Tibial artery (tissue), 4 donors: ENCODE measurements at regions not wholly inside any gene's neighbourhood (a gene's known extent, or its start where the extent isn't known, plus 50 kb on each side); places are given as distances from the start of the nearest gene placed in this dataset.

ENCODE experiments used
- DNase-seq, 2 donors: peaks; one replicate each; pipeline ENCODE4 v3.0.0-alpha.2; 2019
- H3K27ac ChIP-seq, 2 donors: fragments of 200-600 bp; sonication (generic) in 1 of 2; 1 replicate in 1 of 2; 2 replicates in 1 of 2; pipeline ENCODE4 v1.5.1; 2018 to 2019; ENCODE audit warnings: mild to moderate bottlenecking in 1 of 2
- H3K27me3 ChIP-seq, 2 donors: fragments of 200-600 bp; sonication (generic) in 1 of 2; one replicate each; pipeline versions ENCODE4 v1.5.1 to v1.6.0; 2016 to 2019
- H3K36me3 ChIP-seq, 3 donors: fragments of 200-600 bp; sonication (generic) in 2 of 3; one replicate each; pipeline ENCODE4 v1.5.1; 2016 to 2019; ENCODE audit warnings: mild to moderate bottlenecking in 2 of 3
- H3K4me1 ChIP-seq, 4 donors: fragments of 200-600 bp; sonication (generic) in 2 of 4; 1 replicate in 3 of 4; 2 replicates in 1 of 4; pipeline ENCODE4 v1.5.1; 2016 to 2019
- H3K4me3 ChIP-seq, 2 donors: fragments of 200-600 bp; sonication (generic) in 1 of 2; 1 replicate in 1 of 2; 2 replicates in 1 of 2; pipeline ENCODE4 v1.5.1; 2018 to 2019; ENCODE audit warnings: mild to moderate bottlenecking in 2 of 2
- H3K9me3 ChIP-seq, 3 donors: fragments of 200-600 bp; sonication (generic) in 1 of 3; one replicate each; pipeline ENCODE4 v1.5.1; 2016 to 2019
- intact Hi-C: fragments of 100-400 bp; cut with DNase I; formaldehyde crosslinking; loops from one replicate; pipeline ENCODE4 v1.15.0; 2023; ENCODE audit warnings: low total_unique reads
- TF ChIP-seq, protein P1 (sequence below), 2 experiments: fragments of 200-600 bp in 1 of 2; fragments of 450-650 bp in 1 of 2; IDR thresholded peaks; one replicate each; pipeline ENCODE4 v1.5.1; 2017 to 2019; ENCODE audit warnings: antibody characterized with exemption in 2 of 2, mild to moderate bottlenecking in 1 of 2, moderate library complexity in 1 of 2

DNA sequence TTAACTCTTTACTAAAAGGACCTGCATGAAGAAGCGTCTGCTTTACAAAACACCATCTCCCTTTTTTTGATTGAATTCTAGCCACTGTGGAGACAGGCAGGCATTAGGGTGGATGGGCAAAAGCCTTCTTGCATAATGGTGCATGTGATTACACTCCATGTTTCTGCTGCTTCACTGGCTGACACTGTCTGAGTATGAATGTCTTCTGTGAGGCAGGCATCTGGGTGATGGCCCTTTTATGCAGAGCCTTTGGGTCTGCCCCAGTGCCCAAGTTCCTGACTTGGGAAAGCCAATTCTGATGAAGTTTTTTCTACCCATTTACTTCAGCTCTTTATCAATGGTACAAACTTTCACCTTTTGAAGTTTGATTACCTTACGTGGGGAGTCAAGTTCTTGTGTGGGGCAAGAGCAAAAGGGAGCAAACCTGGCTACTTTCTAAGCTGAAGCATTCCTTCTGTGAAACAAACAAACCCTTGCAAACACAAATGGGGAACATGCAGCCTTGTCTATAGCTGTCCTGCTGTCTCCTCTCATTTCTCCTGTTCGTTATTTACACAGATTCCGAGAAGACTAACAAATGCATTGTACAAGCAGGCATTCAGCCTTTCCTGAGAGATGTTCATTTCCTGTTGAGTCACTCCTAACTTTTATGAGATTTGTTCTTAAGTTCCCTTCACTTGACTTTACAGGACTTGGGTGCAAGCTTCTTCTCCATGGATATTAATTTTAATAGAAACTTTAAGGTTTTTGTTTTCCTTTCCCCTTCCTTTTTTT lies 301.9 kb downstream of the TLL1 start:
- DNase-seq: no peak
- TF ChIP-seq, protein P1, sequence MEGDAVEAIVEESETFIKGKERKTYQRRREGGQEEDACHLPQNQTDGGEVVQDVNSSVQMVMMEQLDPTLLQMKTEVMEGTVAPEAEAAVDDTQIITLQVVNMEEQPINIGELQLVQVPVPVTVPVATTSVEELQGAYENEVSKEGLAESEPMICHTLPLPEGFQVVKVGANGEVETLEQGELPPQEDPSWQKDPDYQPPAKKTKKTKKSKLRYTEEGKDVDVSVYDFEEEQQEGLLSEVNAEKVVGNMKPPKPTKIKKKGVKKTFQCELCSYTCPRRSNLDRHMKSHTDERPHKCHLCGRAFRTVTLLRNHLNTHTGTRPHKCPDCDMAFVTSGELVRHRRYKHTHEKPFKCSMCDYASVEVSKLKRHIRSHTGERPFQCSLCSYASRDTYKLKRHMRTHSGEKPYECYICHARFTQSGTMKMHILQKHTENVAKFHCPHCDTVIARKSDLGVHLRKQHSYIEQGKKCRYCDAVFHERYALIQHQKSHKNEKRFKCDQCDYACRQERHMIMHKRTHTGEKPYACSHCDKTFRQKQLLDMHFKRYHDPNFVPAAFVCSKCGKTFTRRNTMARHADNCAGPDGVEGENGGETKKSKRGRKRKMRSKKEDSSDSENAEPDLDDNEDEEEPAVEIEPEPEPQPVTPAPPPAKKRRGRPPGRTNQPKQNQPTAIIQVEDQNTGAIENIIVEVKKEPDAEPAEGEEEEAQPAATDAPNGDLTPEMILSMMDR (IDR thresholded peaks at IDR 0.05): no peak
- intact Hi-C loops: no loop called here
- Histone ChIP-seq H3K4me1 (no peaks in the 10 kb centered on the region), H3K27ac (no peak overlapping the region), H3K4me3 (no peak overlapping the region), H3K36me3 (no peaks in the 10 kb centered on the region), H3K27me3 (no peaks in the 10 kb centered on the region), H3K9me3 (peaks cover 0 to 5% (median 0%) of the 10 kb centered on the region in 3 donors)

DNA sequence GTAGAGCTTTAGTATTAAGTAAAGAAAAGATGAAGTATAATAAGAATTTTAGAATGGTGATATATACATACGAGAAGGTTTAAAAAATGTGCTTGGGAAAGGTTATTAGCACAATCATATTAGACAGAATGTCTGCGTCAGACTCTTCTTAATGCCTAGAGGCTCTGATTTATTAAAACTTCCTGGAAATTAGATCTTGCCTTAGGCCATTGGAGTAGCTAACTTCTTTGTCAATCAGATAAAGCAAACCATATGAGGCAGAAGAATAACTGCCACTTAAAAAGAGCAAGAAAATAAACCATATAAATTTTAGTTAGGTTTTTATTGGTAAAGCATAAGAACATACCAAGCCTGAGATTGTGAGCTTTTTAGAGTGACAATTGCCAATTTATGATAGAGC lies 309.1 kb downstream of the TLL1 start:
- Histone ChIP-seq H3K27me3 (no peaks in the 10 kb centered on the region), H3K36me3 (no peaks in the 10 kb centered on the region), H3K27ac (no peak overlapping the region), H3K4me3 (no peak overlapping the region), H3K4me1 (no peaks in the 10 kb centered on the region), H3K9me3 (no peaks in the 10 kb centered on the region)
- DNase-seq: no peak
- TF ChIP-seq, protein P1 (IDR thresholded peaks at IDR 0.05): no peak
- intact Hi-C loops: no loop called here

DNA sequence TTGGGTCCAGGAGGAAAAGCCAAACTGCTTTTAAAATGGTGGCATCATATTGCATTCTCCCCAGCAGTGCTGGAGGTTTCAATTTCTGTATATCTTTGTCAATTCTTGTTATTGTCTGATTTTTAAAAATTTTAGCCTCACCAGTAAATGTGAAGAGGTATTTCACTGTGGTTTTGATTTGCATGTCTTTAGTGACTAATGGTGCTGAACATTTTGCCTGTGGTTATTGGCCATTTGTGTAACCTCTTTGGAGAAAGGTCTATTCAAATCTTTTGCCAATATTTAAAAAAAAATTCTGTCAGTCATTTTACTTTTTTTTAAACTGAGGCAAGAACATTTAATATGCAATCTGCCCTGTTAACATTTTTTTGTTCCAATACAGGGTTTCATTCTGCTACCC lies 322.1 kb downstream of the TLL1 start:
- Histone ChIP-seq H3K4me3 (no peak overlapping the region), H3K4me1 (no peaks in the 10 kb centered on the region), H3K27me3 (no peaks in the 10 kb centered on the region), H3K9me3 (no peaks in the 10 kb centered on the region), H3K36me3 (no peaks in the 10 kb centered on the region), H3K27ac (no peak overlapping the region)
- TF ChIP-seq, protein P1 (IDR thresholded peaks at IDR 0.05): no peak
- intact Hi-C loops: no loop called here
- no peak for DNase-seq

DNA sequence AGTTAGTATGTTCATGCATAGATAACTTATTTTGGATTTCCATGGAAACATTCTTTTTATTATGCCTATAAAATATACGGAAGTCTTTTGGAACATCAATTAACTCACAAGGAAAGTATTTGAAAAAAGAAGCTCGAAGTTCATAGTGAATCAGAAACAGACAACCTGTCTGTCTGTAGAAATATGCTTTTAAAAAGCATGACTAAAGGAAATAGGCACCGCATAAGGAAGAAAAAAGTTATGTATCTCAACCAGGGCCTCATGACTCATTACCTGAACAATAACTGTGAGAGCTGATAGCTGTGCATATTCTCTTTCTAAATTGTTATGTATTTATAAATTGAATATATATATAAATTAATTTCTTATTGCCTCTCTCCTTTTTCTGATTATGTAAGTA lies 324.1 kb downstream of the TLL1 start:
- Histone ChIP-seq H3K9me3 (no peaks in the 10 kb centered on the region), H3K4me3 (no peak overlapping the region), H3K36me3 (no peaks in the 10 kb centered on the region), H3K27ac (no peak overlapping the region), H3K27me3 (no peaks in the 10 kb centered on the region), H3K4me1 (no peaks in the 10 kb centered on the region)
- TF ChIP-seq, protein P1 (IDR thresholded peaks at IDR 0.05): no peak
- intact Hi-C loops: no loop called here
- no peak for DNase-seq

DNA sequence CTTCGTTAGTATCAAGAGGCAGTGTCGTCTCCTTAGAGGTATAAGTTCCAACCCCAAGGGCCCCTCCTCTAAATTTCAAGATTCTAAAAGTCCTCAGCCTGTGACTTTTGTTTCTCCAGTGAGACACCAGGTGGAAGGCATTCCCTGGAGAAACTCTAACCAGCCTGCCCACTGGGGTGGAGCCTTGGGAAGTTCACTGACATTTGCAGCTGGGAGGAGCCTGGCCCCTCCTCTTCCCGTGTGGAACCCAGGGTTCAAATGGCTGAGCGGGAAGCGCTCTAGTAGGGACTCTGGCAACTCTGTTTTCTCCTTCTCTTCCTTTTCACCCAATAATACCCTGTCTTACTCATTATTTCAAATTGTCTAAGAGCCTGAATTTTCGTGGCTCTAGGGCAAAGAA lies 325.0 kb downstream of the TLL1 start:
- no peaks in the 10 kb centered on the region for H3K4me1 ChIP-seq
- H3K27ac ChIP-seq: no peak overlapping the region
- no peak overlapping the region for H3K4me3 ChIP-seq
- no peaks in the 10 kb centered on the region for H3K36me3 ChIP-seq
- TF ChIP-seq, protein P1 (IDR thresholded peaks at IDR 0.05): no peak
- H3K27me3 ChIP-seq: no peaks in the 10 kb centered on the region
- intact Hi-C loops: no loop called here
- no peak for DNase-seq
- no peaks in the 10 kb centered on the region for H3K9me3 ChIP-seq
